ENCODE measurements at regions not wholly inside any gene's neighbourhood (a gene's known extent, or its start where the extent isn't known, plus 50 kb on each side); places are given as distances from the start of the nearest gene placed in this dataset.

DNA sequence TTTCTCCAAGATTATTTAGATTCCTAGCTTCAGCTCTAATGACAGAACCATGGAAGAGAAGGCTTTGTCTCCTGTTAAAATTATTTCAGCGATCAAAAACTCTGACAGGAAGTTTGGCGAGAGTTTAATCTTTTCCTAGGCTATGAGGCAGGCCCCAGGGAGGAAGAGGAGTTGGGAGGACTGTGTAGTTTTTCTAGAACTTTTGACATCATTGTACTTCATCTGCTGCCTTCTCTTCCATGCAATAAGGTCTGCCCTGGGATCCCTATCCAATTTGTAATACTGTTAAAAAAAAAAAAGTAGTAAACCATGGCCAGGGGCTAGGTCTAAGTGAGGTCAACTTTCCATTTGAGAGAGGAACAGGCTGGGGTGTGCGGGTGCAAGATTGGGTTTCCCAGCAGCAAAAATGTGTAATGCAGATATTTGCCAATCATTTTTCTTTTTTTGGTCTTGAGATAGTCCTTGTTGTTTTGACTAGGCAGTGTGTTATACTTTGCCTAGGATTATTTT lies 261.9 kb upstream of the ANKH start:
- H3K79me2 ChIP-seq (ENCODE audit: control insufficient read depth, low read length), result no peaks in the 10 kb centered on the region
- no peaks in the 10 kb centered on the region for H4K20me1 ChIP-seq (ENCODE audit: control insufficient read depth, insufficient read depth, low read depth, low read length)
- TF ChIP-seq EZH2phosphoT487 (IDR thresholded peaks at IDR 0.05; ENCODE audit: borderline replicate concordance, low read length), result no peak
- TF ChIP-seq, protein P1, sequence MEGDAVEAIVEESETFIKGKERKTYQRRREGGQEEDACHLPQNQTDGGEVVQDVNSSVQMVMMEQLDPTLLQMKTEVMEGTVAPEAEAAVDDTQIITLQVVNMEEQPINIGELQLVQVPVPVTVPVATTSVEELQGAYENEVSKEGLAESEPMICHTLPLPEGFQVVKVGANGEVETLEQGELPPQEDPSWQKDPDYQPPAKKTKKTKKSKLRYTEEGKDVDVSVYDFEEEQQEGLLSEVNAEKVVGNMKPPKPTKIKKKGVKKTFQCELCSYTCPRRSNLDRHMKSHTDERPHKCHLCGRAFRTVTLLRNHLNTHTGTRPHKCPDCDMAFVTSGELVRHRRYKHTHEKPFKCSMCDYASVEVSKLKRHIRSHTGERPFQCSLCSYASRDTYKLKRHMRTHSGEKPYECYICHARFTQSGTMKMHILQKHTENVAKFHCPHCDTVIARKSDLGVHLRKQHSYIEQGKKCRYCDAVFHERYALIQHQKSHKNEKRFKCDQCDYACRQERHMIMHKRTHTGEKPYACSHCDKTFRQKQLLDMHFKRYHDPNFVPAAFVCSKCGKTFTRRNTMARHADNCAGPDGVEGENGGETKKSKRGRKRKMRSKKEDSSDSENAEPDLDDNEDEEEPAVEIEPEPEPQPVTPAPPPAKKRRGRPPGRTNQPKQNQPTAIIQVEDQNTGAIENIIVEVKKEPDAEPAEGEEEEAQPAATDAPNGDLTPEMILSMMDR (IDR thresholded peaks at IDR 0.05; ENCODE audit: low read depth, low read length, poor library complexity, severe bottlenecking), result no peak
- H3K4me3 ChIP-seq (ENCODE audit: low read length), result no peak overlapping the region
- H3K4me1 ChIP-seq (ENCODE audit: control insufficient read depth, low read length), result no peaks in the 10 kb centered on the region
- H3K9me2 ChIP-seq (replicated peaks; ENCODE audit: control insufficient read depth, low read length), result no peaks in the 10 kb centered on the region
- H3K27ac ChIP-seq (ENCODE audit: low read depth, low read length), result no peak overlapping the region
- H3F3A ChIP-seq (ENCODE audit: control insufficient read depth, insufficient read depth), result no peaks in the 10 kb centered on the region
- no peaks in the 10 kb centered on the region for H3K36me3 ChIP-seq (ENCODE audit: control insufficient read depth, low read length)
- no peak overlapping the region for H3K4me2 ChIP-seq (ENCODE audit: low read length)
- H3K27me3 ChIP-seq (ENCODE audit: control insufficient read depth, low read length), result no peaks in the 10 kb centered on the region
- H3K9me3 ChIP-seq (ENCODE audit: control insufficient read depth, insufficient read depth, low read length), result no peaks in the 10 kb centered on the region

DNA sequence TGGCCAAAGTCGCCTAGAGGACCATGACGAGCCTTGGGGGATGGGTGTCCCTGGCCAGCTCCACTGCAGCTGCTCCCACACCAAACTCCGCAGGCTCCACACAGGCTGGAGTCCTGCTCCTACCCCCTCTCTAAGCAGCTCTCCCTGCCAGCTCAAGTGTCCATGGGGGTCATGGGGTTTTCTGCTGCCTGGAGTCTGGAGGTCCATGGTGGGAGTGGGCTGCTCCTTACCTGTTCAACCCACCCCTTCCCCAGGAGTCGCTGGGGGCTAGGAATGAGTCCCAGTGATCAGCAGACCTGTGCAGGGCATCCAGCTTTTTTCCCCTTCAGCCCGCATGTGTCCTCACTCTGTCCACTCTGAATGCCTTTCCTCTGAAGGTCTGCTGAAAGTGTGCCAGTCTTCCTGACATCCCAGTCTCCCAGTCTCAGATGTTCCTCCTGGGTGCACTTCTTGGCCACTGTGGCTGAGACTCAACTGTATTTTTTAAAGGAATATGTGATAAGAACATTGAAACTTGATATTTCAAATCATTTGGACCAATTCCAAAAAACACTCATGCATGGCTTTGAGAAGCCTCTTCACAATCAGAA lies 261.3 kb upstream of the ANKH start:
- Histone ChIP-seq H3K27ac (ENCODE audit: low read depth, low read length) (no peak overlapping the region), H3K4me1 (ENCODE audit: control insufficient read depth, low read length) (no peaks in the 10 kb centered on the region), H3K36me3 (ENCODE audit: control insufficient read depth, low read length) (no peaks in the 10 kb centered on the region), H3K4me3 (ENCODE audit: low read length) (no peak overlapping the region), H3K4me2 (ENCODE audit: low read length) (no peak overlapping the region), H3K79me2 (ENCODE audit: control insufficient read depth, low read length) (no peaks in the 10 kb centered on the region), H3F3A (ENCODE audit: control insufficient read depth, insufficient read depth) (no peaks in the 10 kb centered on the region), H3K9me3 (ENCODE audit: control insufficient read depth, insufficient read depth, low read length) (no peaks in the 10 kb centered on the region), H3K27me3 (ENCODE audit: control insufficient read depth, low read length) (no peaks in the 10 kb centered on the region), H4K20me1 (ENCODE audit: control insufficient read depth, insufficient read depth, low read depth, low read length) (no peaks in the 10 kb centered on the region), H3K9me2 (replicated peaks; ENCODE audit: control insufficient read depth, low read length) (no peaks in the 10 kb centered on the region)
- no peak for TF ChIP-seq EZH2phosphoT487 (IDR thresholded peaks at IDR 0.05; ENCODE audit: borderline replicate concordance, low read length)
- TF ChIP-seq, protein P1 (IDR thresholded peaks at IDR 0.05; ENCODE audit: low read depth, low read length, poor library complexity, severe bottlenecking), result no peak

GRCh38 chr5:15131909-15132308 lies 260.3 kb upstream of the ANKH start:
- Histone ChIP-seq H3K9me3 (ENCODE audit: control insufficient read depth, insufficient read depth, low read length) (no peaks in the 10 kb centered on the region), H3K4me1 (ENCODE audit: control insufficient read depth, low read length) (no peaks in the 10 kb centered on the region), H3K27ac (ENCODE audit: low read depth, low read length) (no peak overlapping the region), H3K36me3 (ENCODE audit: control insufficient read depth, low read length) (no peaks in the 10 kb centered on the region), H4K20me1 (ENCODE audit: control insufficient read depth, insufficient read depth, low read depth, low read length) (no peaks in the 10 kb centered on the region), H3K4me3 (ENCODE audit: low read length) (no peak overlapping the region), H3K27me3 (ENCODE audit: control insufficient read depth, low read length) (no peaks in the 10 kb centered on the region), H3K4me2 (ENCODE audit: low read length) (no peak overlapping the region), H3K79me2 (ENCODE audit: control insufficient read depth, low read length) (no peaks in the 10 kb centered on the region), H3K9me2 (replicated peaks; ENCODE audit: control insufficient read depth, low read length) (no peaks in the 10 kb centered on the region), H3F3A (ENCODE audit: control insufficient read depth, insufficient read depth) (no peaks in the 10 kb centered on the region)
- no peak for TF ChIP-seq EZH2phosphoT487 (IDR thresholded peaks at IDR 0.05; ENCODE audit: borderline replicate concordance, low read length)
- TF ChIP-seq, protein P1 (IDR thresholded peaks at IDR 0.05; ENCODE audit: low read depth, low read length, poor library complexity, severe bottlenecking), result no peak

Measured in DOHH2 (cell line).